ENCODE measurements at regions not wholly inside any gene's neighbourhood (a gene's known extent, or its start where the extent isn't known, plus 50 kb on each side); places are given as distances from the start of the nearest gene placed in this dataset.

GRCh38 chr3:64832098-64832497 is 144.3 kb upstream of the ADAMTS9 start:
- no peaks in the 10 kb centered on the region for H3K36me3 ChIP-seq (ENCODE audit: insufficient read depth, low read length)
- H3K79me2 ChIP-seq (ENCODE audit: insufficient read depth, low read length): no peaks in the 10 kb centered on the region
- H3K9ac ChIP-seq (ENCODE audit: low read length): no peak overlapping the region
- no peak for FAIRE-seq
- H3K4me3 ChIP-seq (ENCODE audit: insufficient read depth, low read depth, low read length): no peak overlapping the region
- H3K9me3 ChIP-seq (ENCODE audit: insufficient read depth, low read depth, low read length): no peaks in the 10 kb centered on the region
- no peak overlapping the region for H2AFZ ChIP-seq (ENCODE audit: low read depth, low read length)
- Mint-ChIP-seq H3K4me1 (ENCODE audit: low read depth, unreplicated experiment) (no peaks in the 10 kb centered on the region), H3K4me3 (ENCODE audit: unreplicated experiment) (no peak overlapping the region), H3K9me3 (ENCODE audit: unreplicated experiment) (no peaks in the 10 kb centered on the region), H3K36me3 (ENCODE audit: low read depth, unreplicated experiment) (no peaks in the 10 kb centered on the region), H3K27me3 (ENCODE audit: low read depth, unreplicated experiment) (no peaks in the 10 kb centered on the region), H3K27ac (ENCODE audit: unreplicated experiment) (no peak overlapping the region)
- H3K27me3 ChIP-seq (ENCODE audit: insufficient read depth, low read length): no peaks in the 10 kb centered on the region
- H3K27ac ChIP-seq (ENCODE audit: low read depth, low read length): no peak overlapping the region
- H4K20me1 ChIP-seq (ENCODE audit: insufficient read depth, low read length): no peaks in the 10 kb centered on the region
- no peak for DNase-seq (ENCODE audit: low read depth)
- no peaks in the 10 kb centered on the region for H3K4me1 ChIP-seq (ENCODE audit: insufficient read depth, low read length)
- TF ChIP-seq EZH2 (IDR thresholded peaks at IDR 0.05; ENCODE audit: insufficient read depth, low read length) (no peak), CTCF (IDR thresholded peaks at IDR 0.05; ENCODE audit: insufficient read depth, low read depth, low read length) (no peak)
- H3K4me2 ChIP-seq (ENCODE audit: low read length): no peak overlapping the region

GRCh38 chr3:64830681-64831080 is 142.9 kb upstream of the ADAMTS9 start:
- Mint-ChIP-seq H3K36me3 (ENCODE audit: low read depth, unreplicated experiment) (no peaks in the 10 kb centered on the region), H3K27me3 (ENCODE audit: low read depth, unreplicated experiment) (no peaks in the 10 kb centered on the region), H3K4me3 (ENCODE audit: unreplicated experiment) (no peak overlapping the region), H3K4me1 (ENCODE audit: low read depth, unreplicated experiment) (no peaks in the 10 kb centered on the region), H3K9me3 (ENCODE audit: unreplicated experiment) (no peaks in the 10 kb centered on the region), H3K27ac (ENCODE audit: unreplicated experiment) (no peak overlapping the region)
- H4K20me1 ChIP-seq (ENCODE audit: insufficient read depth, low read length): no peaks in the 10 kb centered on the region
- FAIRE-seq (no peak), DNase-seq (ENCODE audit: low read depth) (no peak)
- no peaks in the 10 kb centered on the region for H3K79me2 ChIP-seq (ENCODE audit: insufficient read depth, low read length)
- H3K4me1 ChIP-seq (ENCODE audit: insufficient read depth, low read length): no peaks in the 10 kb centered on the region
- no peak overlapping the region for H3K4me3 ChIP-seq (ENCODE audit: insufficient read depth, low read depth, low read length)
- H3K9ac ChIP-seq (ENCODE audit: low read length): no peak overlapping the region
- no peak overlapping the region for H3K4me2 ChIP-seq (ENCODE audit: low read length)
- H3K36me3 ChIP-seq (ENCODE audit: insufficient read depth, low read length): no peaks in the 10 kb centered on the region
- H3K9me3 ChIP-seq (ENCODE audit: insufficient read depth, low read depth, low read length): no peaks in the 10 kb centered on the region
- H3K27ac ChIP-seq (ENCODE audit: low read depth, low read length): no peak overlapping the region
- H2AFZ ChIP-seq (ENCODE audit: low read depth, low read length): no peak overlapping the region
- no peak for TF ChIP-seq EZH2 (IDR thresholded peaks at IDR 0.05; ENCODE audit: insufficient read depth, low read length)
- no peaks in the 10 kb centered on the region for H3K27me3 ChIP-seq (ENCODE audit: insufficient read depth, low read length)

- no peaks in the 10 kb centered on the region for H3K27me3 ChIP-seq (ENCODE audit: insufficient read depth, low read length)
- no peaks in the 10 kb centered on the region for H3K79me2 ChIP-seq (ENCODE audit: insufficient read depth, low read length)
- no peak overlapping the region for H3K27ac ChIP-seq (ENCODE audit: low read depth, low read length)
- Mint-ChIP-seq H3K9me3 (ENCODE audit: unreplicated experiment) (no peaks in the 10 kb centered on the region), H3K36me3 (ENCODE audit: low read depth, unreplicated experiment) (no peaks in the 10 kb centered on the region), H3K27ac (ENCODE audit: unreplicated experiment) (no peak overlapping the region), H3K27me3 (ENCODE audit: low read depth, unreplicated experiment) (no peaks in the 10 kb centered on the region), H3K4me1 (ENCODE audit: low read depth, unreplicated experiment) (peaks cover 6% of the 10 kb centered on the region), H3K4me3 (ENCODE audit: unreplicated experiment) (no peak overlapping the region)
- H3K4me2 ChIP-seq (ENCODE audit: low read length): no peak overlapping the region
- no peak overlapping the region for H2AFZ ChIP-seq (ENCODE audit: low read depth, low read length)
- H3K9me3 ChIP-seq (ENCODE audit: insufficient read depth, low read depth, low read length): no peaks in the 10 kb centered on the region
- no peak overlapping the region for H3K4me3 ChIP-seq (ENCODE audit: insufficient read depth, low read depth, low read length)
- no peaks in the 10 kb centered on the region for H3K4me1 ChIP-seq (ENCODE audit: insufficient read depth, low read length)
- FAIRE-seq (no peak), DNase-seq (ENCODE audit: low read depth) (no peak)
- H3K36me3 ChIP-seq (ENCODE audit: insufficient read depth, low read length): no peaks in the 10 kb centered on the region
- no peak overlapping the region for H3K9ac ChIP-seq (ENCODE audit: low read length)
- H4K20me1 ChIP-seq (ENCODE audit: insufficient read depth, low read length): no peaks in the 10 kb centered on the region
- TF ChIP-seq EZH2 (IDR thresholded peaks at IDR 0.05; ENCODE audit: insufficient read depth, low read length): no peak
- TF ChIP-seq CTCF (IDR thresholded peaks at IDR 0.05; ENCODE audit: insufficient read depth, low read depth, low read length): no peak
Measured at GRCh38 chr3:64829331-64829730, 141.5 kb upstream of the ADAMTS9 start.
